ENCODE measurements at regions not wholly inside any gene's neighbourhood (a gene's known extent, or its start where the extent isn't known, plus 50 kb on each side); places are given as distances from the start of the nearest gene placed in this dataset.

- TF ChIP-seq CTCF (IDR thresholded peaks at IDR 0.05): no peak
- no peak for TF ChIP-seq TCF7L2 (IDR thresholded peaks at IDR 0.05; ENCODE audit: low read depth, low read length)
Observed at GRCh38 chr4:32601848-32602247, 1881.7 kb downstream of the PCDH7 start.

Data from Panc1 (cell line).